Fibroblast of lung (primary cell): ENCODE measurements at regions not wholly inside any gene's neighbourhood (a gene's known extent, or its start where the extent isn't known, plus 50 kb on each side); places are given as distances from the start of the nearest gene placed in this dataset.

ENCODE experiments used
- CTCF ChIP-seq, 2 donors: IDR thresholded peaks in 1 of 2; conservative IDR thresholded peaks in 1 of 2; 1 replicate in 1 of 2; 2 replicates in 1 of 2; pipeline ENCODE4 v1.5.1; 2011 to 2012; ENCODE audit warnings: low read length in 2 of 2, control low read depth in 1 of 2, inconsistent platforms in 1 of 2, low read depth in 1 of 2, mild to moderate bottlenecking in 1 of 2
- EZH2 ChIP-seq: IDR thresholded peaks from 2 replicates; pipeline ENCODE4 v1.5.1; 2012; ENCODE audit warnings: low read length, control low read depth, mild to moderate bottlenecking; ENCODE audit errors: missing control alignments

DNA sequence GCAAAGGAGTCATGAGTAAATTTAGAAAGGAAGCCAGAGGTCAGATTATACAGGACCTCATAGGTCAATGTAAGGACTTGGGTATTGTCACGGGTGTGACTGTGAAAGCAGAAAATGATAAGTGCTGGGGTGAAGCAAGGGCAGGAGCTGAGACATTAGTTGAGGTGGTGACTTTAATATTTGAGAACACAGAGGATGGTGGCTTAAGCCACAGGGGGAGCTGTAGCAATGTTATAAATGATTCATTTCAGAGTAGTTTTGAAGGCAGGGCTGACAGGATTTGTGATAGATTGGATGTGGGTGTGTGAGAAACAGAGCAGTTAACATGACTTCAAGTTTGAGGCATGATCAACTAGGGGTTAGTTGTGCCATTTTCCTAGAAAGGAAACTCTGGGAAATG is 659.9 kb downstream of the EPM2A start:
- no peak for TF ChIP-seq CTCF (conservative IDR thresholded peaks at IDR 0.05 in 1 of 2, IDR thresholded peaks at IDR 0.05 in 1 of 2; ENCODE audit: low read depth in 1 of 2, low read length in 2 of 2)
- no peak for TF ChIP-seq EZH2
